ENCODE measurements at regions not wholly inside any gene's neighbourhood (a gene's known extent, or its start where the extent isn't known, plus 50 kb on each side); places are given as distances from the start of the nearest gene placed in this dataset.

GRCh38 chr18:57210107-57210715 is 63.3 kb downstream of the BOD1L2 start:
- Histone ChIP-seq H3K27ac (no peak overlapping the region), H3K4me3 (peak overlapping the region in 1 of 3 donors; percentile 34), H3K4me1 (no peaks in the 10 kb centered on the region), H3K9me3 (no peaks in the 10 kb centered on the region), H3K36me3 (no peaks in the 10 kb centered on the region), H3K27me3 (peaks cover 0 to 7% of the 10 kb centered on the region in 2 donors)
- no peak for TF ChIP-seq CTCF (IDR thresholded peaks at IDR 0.05)
- DNase-seq (ENCODE audit: low spot score in 2 of 2), result peak in 1 of 2 donors; percentile 21
- intact Hi-C loops (cut with DNase I; ENCODE audit: low total_unique reads), result loop anchor here (10.0 kb wide), 1 partner anchor 1925 kb away; the partner anchor contains the start of gene SEC11C

GRCh38 chr18:57210716-57211411 is 64.0 kb downstream of the BOD1L2 start:
- Histone ChIP-seq H3K9me3 (no peaks in the 10 kb centered on the region), H3K4me3 (no peak overlapping the region), H3K27me3 (peaks cover 0 to 7% of the 10 kb centered on the region in 2 donors), H3K27ac (no peak overlapping the region), H3K36me3 (no peaks in the 10 kb centered on the region), H3K4me1 (no peaks in the 10 kb centered on the region)
- intact Hi-C loops (cut with DNase I; ENCODE audit: low total_unique reads), result loop anchor here (10.0 kb wide), 1 partner anchor 1924 kb away; the partner anchor contains the start of gene SEC11C
- no peak for DNase-seq (ENCODE audit: low spot score in 2 of 2)
- TF ChIP-seq POLR2A (IDR thresholded peaks at IDR 0.05), result no peak

- no peaks in the 10 kb centered on the region for H3K4me1 ChIP-seq
- no peaks in the 10 kb centered on the region for H3K9me3 ChIP-seq
- DNase-seq (ENCODE audit: low spot score in 2 of 2), result no peak
- intact Hi-C loops (cut with DNase I; ENCODE audit: low total_unique reads), result loop anchor here (10.0 kb wide), 1 partner anchor 1923 kb away; the partner anchor contains the start of gene SEC11C
- no peaks in the 10 kb centered on the region for H3K36me3 ChIP-seq
- no peak overlapping the region for H3K4me3 ChIP-seq
- peaks cover 0 to 7% of the 10 kb centered on the region in 2 donors for H3K27me3 ChIP-seq
- TF ChIP-seq POLR2AphosphoS5 (IDR thresholded peaks at IDR 0.05), result no peak
- TF ChIP-seq POLR2A (IDR thresholded peaks at IDR 0.05), result no peak
- TF ChIP-seq CTCF (IDR thresholded peaks at IDR 0.05), result no peak
- no peak overlapping the region for H3K27ac ChIP-seq
These were observed 64.5 kb downstream of the BOD1L2 start for GRCh38 chr18:57211412-57211750.

- no peak for TF ChIP-seq POLR2A (IDR thresholded peaks at IDR 0.05)
- TF ChIP-seq CTCF (IDR thresholded peaks at IDR 0.05), result no peak
- no peak for TF ChIP-seq POLR2AphosphoS5 (IDR thresholded peaks at IDR 0.05)
- H3K9me3 ChIP-seq, result no peaks in the 10 kb centered on the region
- H3K27ac ChIP-seq, result no peak overlapping the region
- no peaks in the 10 kb centered on the region for H3K4me1 ChIP-seq
- no peak for DNase-seq (ENCODE audit: low spot score in 2 of 2)
- intact Hi-C loops (cut with DNase I; ENCODE audit: low total_unique reads), result loop anchor here (10.0 kb wide), 1 partner anchor 1923 kb away; the partner anchor contains the start of gene SEC11C
- no peak overlapping the region for H3K4me3 ChIP-seq
- H3K27me3 ChIP-seq, result peaks cover 0 to 7% of the 10 kb centered on the region in 2 donors
- H3K36me3 ChIP-seq, result no peaks in the 10 kb centered on the region
These were observed 64.9 kb downstream of the BOD1L2 start for GRCh38 chr18:57211776-57212175.

- H3K4me1 ChIP-seq, result no peaks in the 10 kb centered on the region
- no peak overlapping the region for H3K27ac ChIP-seq
These were observed 65.8 kb downstream of the BOD1L2 start for GRCh38 chr18:57212678-57213077.

More at GRCh38 chr18:57212678-57213077, 65.8 kb downstream of the BOD1L2 start:
- no peak for DNase-seq (ENCODE audit: low spot score in 2 of 2)
- TF ChIP-seq POLR2A (IDR thresholded peaks at IDR 0.05) (no peak), POLR2AphosphoS5 (IDR thresholded peaks at IDR 0.05) (no peak), CTCF (IDR thresholded peaks at IDR 0.05) (no peak)
- Histone ChIP-seq H3K4me3 (no peak overlapping the region), H3K27me3 (peaks cover 0 to 7% of the 10 kb centered on the region in 2 donors), H3K36me3 (no peaks in the 10 kb centered on the region), H3K9me3 (no peaks in the 10 kb centered on the region)
- intact Hi-C loops (cut with DNase I; ENCODE audit: low total_unique reads), result loop anchor here (10.0 kb wide), 1 partner anchor 1922 kb away; the partner anchor contains the start of gene SEC11C
